ENCODE measurements at regions not wholly inside any gene's neighbourhood (a gene's known extent, or its start where the extent isn't known, plus 50 kb on each side); places are given as distances from the start of the nearest gene placed in this dataset.

DNA sequence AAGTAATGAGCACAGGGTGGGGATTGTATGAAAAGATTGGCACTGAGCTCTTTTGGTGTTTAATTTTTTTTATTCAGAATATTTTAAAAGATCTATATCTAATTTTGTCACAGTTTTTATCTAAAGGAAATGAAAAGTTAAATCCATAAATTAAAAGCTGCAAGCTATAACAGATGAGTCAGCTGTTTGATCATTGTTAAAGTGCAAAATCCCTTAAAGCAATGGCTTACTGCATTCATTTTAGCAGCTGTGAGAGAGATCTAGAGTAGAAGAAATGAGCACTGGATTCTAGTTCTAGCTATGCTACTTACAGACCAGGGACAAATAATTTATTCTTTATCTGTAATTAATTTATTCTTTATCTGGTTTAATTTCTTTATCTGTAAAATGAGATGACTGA, 245.9 kb downstream of the CD109 start:
- TF ChIP-seq POLR2AphosphoS5 (IDR thresholded peaks at IDR 0.05) (no peak), CTCF (IDR thresholded peaks at IDR 0.05 in 8 of 11, conservative IDR thresholded peaks at IDR 0.05 in 3 of 11) (no peak), POLR2A (IDR thresholded peaks at IDR 0.05) (no peak)
